ENCODE measurements at regions not wholly inside any gene's neighbourhood (a gene's known extent, or its start where the extent isn't known, plus 50 kb on each side); places are given as distances from the start of the nearest gene placed in this dataset.
"Not testable (repeated sequence)": the region's sequence is repeated elsewhere in the genome, so short reads cannot be mapped to it uniquely, and the experiment has no call there.

DNA sequence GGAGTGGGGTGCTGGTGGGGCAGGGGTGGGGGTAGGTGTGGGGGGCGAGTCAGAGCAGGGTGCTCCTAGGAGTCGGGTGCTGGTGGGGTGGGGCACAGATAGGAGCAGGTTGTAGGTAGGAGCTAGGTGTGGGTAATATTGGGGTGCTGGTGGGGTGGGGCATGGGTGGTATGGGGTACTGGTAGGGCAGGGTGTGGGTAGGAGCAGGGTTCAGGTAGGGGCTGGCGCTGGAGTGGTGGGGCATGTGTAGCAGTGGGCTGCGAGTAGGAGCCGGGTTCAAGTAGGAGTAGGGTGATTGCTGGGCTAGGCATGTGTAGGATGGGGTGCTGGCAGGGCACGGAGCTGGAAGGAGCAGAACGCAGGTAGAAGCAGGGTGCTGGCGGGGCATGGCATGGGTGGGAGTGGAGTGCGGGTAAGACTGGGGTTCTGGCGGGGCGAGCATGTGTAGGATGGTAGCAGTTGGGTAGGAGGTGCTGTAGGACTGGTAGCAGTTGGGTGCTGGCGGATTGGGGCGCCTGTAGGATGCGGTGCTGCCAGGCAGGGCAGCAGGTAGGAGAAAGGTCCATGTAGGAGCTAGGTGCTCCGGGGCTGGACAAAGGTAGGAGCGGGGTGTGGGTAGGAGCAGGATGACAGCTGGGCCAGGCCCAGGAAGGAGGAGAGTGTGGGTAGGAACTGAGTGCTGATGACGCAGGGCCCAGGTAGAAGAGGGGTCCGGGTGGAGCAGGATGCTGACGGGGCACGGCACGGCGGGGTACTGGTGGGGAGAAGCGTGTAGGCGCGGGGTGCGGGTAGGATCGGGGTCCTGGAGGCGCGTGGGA lies 105.5 kb upstream of the SIMC1 start:
- DNase-seq (ENCODE audit: extremely low read depth, low read depth) = no peak
- TF ChIP-seq, protein P1, sequence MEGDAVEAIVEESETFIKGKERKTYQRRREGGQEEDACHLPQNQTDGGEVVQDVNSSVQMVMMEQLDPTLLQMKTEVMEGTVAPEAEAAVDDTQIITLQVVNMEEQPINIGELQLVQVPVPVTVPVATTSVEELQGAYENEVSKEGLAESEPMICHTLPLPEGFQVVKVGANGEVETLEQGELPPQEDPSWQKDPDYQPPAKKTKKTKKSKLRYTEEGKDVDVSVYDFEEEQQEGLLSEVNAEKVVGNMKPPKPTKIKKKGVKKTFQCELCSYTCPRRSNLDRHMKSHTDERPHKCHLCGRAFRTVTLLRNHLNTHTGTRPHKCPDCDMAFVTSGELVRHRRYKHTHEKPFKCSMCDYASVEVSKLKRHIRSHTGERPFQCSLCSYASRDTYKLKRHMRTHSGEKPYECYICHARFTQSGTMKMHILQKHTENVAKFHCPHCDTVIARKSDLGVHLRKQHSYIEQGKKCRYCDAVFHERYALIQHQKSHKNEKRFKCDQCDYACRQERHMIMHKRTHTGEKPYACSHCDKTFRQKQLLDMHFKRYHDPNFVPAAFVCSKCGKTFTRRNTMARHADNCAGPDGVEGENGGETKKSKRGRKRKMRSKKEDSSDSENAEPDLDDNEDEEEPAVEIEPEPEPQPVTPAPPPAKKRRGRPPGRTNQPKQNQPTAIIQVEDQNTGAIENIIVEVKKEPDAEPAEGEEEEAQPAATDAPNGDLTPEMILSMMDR (IDR thresholded peaks at IDR 0.05; ENCODE audit: low read depth, low read length) = no peak

DNA sequence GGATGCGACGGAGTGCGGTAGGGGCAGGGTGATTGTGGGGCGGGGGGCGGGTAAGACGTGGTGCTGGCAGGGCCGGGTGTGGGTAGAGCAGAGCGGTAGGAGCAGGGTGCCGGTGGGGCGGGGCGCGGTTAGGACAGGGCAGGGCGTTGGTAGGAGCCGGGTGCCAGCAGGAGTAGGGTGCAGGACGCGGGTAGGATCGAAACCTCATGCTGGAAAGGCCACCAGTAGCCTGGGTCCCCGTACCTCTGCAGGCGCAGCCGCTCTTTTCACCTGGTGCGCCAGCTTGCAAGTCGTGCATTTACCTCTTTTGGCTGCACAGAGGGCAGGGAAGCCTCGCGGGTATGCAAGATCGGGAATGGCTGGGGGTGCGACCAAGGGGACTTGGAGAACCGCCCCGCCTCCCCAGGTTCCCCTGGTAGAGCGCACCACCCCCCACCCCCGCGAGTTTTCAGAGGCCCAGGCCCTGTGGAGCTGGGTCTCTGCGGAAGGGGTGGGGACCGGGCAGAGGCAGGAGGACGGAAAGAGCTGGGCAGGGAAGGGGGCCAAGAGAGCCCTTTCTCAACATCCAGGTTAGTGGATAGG lies 104.8 kb upstream of the SIMC1 start:
- TF ChIP-seq, protein P1 (IDR thresholded peaks at IDR 0.05; ENCODE audit: low read depth, low read length) = no peak
- no peak for DNase-seq (ENCODE audit: extremely low read depth, low read depth)

DNA sequence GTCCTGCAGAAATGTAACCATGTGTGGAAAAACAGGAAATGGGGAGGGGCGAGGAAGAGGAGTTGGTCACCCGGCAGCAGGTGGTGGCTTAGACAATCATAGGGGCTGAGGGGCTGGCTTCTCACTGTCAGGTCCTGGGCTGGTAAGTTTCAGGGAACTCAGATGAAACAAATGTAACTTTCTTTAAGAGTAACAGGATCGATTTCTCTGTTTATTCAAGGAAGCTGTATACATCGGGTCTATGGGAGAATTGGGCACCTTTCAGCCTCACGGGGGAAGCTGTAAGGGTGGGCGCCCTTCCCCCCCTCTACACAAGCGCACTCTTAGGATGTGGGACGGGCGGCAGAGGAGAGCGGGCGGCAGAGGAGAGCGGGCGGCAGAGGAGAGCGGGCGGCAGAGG lies 104.3 kb upstream of the SIMC1 start:
- no peak for DNase-seq (ENCODE audit: extremely low read depth, low read depth)
- TF ChIP-seq, protein P1 (IDR thresholded peaks at IDR 0.05; ENCODE audit: low read depth, low read length) = no peak

DNA sequence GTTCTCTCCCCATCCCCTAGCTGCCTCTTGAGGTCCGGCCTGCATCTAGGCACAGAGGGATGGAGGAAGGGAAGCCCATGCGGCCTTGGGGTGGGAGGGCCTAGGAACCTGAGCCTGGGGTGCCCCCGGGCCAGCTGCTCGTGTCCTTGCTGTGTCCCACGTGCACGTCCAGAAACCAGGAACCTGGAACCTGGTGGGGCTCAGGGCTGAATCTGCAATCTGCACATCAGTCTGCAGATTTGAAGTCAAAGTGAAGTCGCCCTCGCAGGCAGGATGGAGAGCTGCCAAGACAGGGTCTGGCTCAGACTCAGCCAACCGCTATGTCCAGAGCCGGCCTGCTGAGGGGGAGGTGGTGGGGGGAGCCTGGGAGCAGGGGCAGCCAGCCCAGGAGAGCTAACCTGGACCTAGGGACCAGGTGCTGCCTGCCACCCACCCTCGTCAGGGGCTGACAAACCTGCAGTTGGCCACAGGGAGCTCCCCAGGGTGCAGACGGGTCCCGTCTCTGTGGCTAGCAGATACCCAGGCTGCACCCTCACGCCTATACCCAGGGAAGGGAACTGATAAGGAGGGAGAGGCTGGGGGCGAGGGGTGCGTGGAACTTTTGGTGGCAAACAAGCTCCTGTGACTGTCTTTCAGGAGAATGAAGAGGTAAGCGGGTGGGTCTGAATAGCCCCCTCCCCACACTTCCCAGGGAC lies 103.5 kb upstream of the SIMC1 start:
- DNase-seq (ENCODE audit: extremely low read depth, low read depth) = no peak
- TF ChIP-seq, protein P1 (IDR thresholded peaks at IDR 0.05; ENCODE audit: low read depth, low read length) = no peak

DNA sequence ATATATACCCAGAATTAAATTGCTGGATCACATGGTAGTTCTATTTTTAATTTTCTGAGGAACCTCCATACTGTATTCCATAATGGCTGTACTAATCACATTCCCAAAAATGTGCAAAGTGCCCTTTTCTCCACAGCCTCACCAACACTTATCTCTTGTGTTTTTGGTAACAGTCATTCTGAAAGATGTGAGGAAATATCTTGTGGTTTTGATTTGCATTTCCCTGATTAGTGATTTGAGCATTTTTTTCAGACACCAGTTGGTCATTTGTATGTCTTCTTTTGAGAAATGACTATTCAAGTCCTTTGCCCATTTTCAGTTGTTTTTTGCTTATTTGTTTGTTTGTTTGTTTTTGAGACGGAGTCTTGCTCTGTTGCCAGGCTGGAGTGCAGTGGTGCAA lies 98.1 kb upstream of the SIMC1 start:
- not testable (repeated sequence) for DNase-seq (ENCODE audit: extremely low read depth, low read depth)

DNA sequence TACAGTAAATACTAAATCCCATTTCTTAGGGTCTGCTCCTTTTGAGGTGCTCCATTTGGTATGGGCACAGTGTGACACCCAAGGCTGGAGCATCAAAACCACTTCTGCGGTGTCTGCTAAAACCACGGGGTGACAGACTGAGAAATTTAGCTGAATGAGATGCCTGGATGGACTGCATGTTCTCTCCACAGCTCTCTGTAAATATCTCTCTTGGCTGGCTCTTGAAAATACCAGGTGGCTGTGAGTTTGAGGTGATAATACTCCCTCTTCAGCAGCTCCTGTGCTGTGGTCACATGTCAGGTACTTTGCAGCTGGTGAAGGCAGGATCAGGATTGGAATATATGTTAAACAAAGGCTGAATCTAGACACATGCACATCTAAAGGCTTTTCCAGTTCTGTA lies 93.7 kb upstream of the SIMC1 start:
- no peak for DNase-seq (ENCODE audit: extremely low read depth, low read depth)
- TF ChIP-seq, protein P1 (IDR thresholded peaks at IDR 0.05; ENCODE audit: low read depth, low read length) = no peak

DNA sequence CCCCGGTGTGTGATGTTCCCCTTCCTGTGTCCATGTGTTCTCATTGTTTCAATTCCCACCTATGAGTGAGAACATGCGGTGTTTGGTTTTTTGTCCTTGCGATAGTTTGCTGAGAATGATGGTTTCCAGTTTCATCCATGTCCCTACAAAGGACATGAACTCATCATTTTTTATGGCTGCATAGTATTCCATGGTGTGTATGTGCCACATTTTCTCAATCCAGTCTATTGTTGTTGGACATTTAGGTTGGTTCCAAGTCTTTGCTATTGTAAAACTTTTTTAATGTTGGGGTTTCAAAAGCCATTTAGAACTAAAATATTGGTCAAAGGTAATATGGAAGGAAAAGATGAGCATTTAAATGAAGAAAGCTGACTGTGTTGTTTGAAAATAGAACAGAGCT lies 88.3 kb upstream of the SIMC1 start:
- not testable (repeated sequence) for DNase-seq (ENCODE audit: extremely low read depth, low read depth)

DNA sequence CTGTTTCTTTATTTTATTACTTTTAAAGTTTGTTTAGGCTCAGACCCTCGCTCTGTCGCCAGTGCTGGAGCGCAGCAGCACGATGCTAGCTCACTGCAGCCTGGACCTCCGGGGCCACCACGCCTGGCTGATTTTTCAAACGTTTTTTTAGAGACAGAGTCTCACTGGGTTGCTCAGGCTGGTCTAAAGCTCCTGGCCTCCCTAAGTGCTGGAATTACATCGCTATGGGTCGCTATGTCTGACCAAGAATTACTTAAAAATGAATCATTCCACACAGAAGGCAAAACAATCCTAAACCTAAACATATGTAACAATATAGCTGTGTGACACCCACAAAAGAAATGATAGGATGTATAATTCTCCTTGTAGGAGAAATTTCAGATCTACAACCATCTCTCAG lies 86.9 kb upstream of the SIMC1 start:
- no peak for DNase-seq (ENCODE audit: extremely low read depth, low read depth)
- TF ChIP-seq, protein P1 (IDR thresholded peaks at IDR 0.05; ENCODE audit: low read depth, low read length) = no peak

All from AG09319 (cell line).